Thyroid gland (tissue), 4 donors: ENCODE measurements at regions not wholly inside any gene's neighbourhood (a gene's known extent, or its start where the extent isn't known, plus 50 kb on each side); places are given as distances from the start of the nearest gene placed in this dataset.

ENCODE experiments used
- CTCF ChIP-seq, 6 experiments: fragments of 200-600 bp in 3 of 6; fragments of 450-650 bp in 3 of 6; sonication (generic) in 3 of 6; IDR thresholded peaks; one replicate each; pipeline ENCODE4 v1.5.1; 2016 to 2019; ENCODE audit warnings: antibody characterized with exemption in 6 of 6, mild to moderate bottlenecking in 2 of 6, inconsistent platforms in 1 of 6, moderate library complexity in 1 of 6
- POLR2A ChIP-seq, 2 donors: fragments of 450-650 bp; IDR thresholded peaks; one replicate each; pipeline ENCODE4 v1.6.1; 2017; ENCODE audit warnings: antibody characterized with exemption in 2 of 2, mild to moderate bottlenecking in 2 of 2, moderate library complexity in 1 of 2

GRCh38 chr18:78296166-78296565, 683.5 kb upstream of the SALL3 start:
- TF ChIP-seq POLR2A (IDR thresholded peaks at IDR 0.05): no peak
- no peak for TF ChIP-seq CTCF (IDR thresholded peaks at IDR 0.05)
